ENCODE measurements at regions not wholly inside any gene's neighbourhood (a gene's known extent, or its start where the extent isn't known, plus 50 kb on each side); places are given as distances from the start of the nearest gene placed in this dataset.

GRCh38 chr3:31106204-31106603, 211.7 kb upstream of the GADL1 start:
- peaks cover 58% of the 10 kb centered on the region for H3K4me1 ChIP-seq (ENCODE audit: control insufficient read depth, extremely low read depth, insufficient read depth, low read length)
- DNase-seq (ENCODE audit: low read depth, low spot score) (peak; percentile 91), FAIRE-seq (peak; percentile 98)
- H3K4me3 ChIP-seq (ENCODE audit: control insufficient read depth in 2 of 3, extremely low read depth in 1 of 3, insufficient read depth in 2 of 3, low read depth in 1 of 3, low read length in 3 of 3) = peak overlapping the region in 2 of 3 experiments; percentile 3 to 24
- peak overlapping the region; percentile 63 for H2AFZ ChIP-seq (ENCODE audit: control insufficient read depth, low read length)
- dilution Hi-C loops (cut with MboI; ENCODE audit: extremely low pct_ligation_motif_present, low sequenced_read_pairs) = no loop called here
- H3K79me2 ChIP-seq (ENCODE audit: control insufficient read depth, insufficient read depth, low read length) = no peaks in the 10 kb centered on the region
- H3K9me3 ChIP-seq (ENCODE audit: control insufficient read depth, low read depth, low read length) = no peaks in the 10 kb centered on the region
- peak in 1 of 3 experiments; percentile 12 for TF ChIP-seq CTCF (optimal IDR thresholded peaks at IDR 0.05 in 1 of 3, IDR thresholded peaks at IDR 0.05 in 1 of 3, conservative IDR thresholded peaks at IDR 0.05 in 1 of 3; ENCODE audit: extremely low read depth in 1 of 3, insufficient read depth in 2 of 3, low read length in 3 of 3)
- TF ChIP-seq EZH2 (IDR thresholded peaks at IDR 0.05; ENCODE audit: low read length) = no peak
- H3K9me1 ChIP-seq (ENCODE audit: control insufficient read depth, extremely low read depth, insufficient read depth, low read length) = no peaks in the 10 kb centered on the region
- peak overlapping the region; percentile 81 for H3K4me2 ChIP-seq (ENCODE audit: control insufficient read depth, extremely low read depth, insufficient read depth, low read depth, low read length)
- H3K9ac ChIP-seq (ENCODE audit: control insufficient read depth, extremely low read depth, insufficient read depth, low read length) = no peak overlapping the region
- no peaks in the 10 kb centered on the region for H4K20me1 ChIP-seq (ENCODE audit: control insufficient read depth, extremely low read depth, insufficient read depth, low read length)
- peak overlapping the region; percentile 73 for H3K27ac ChIP-seq (ENCODE audit: control insufficient read depth, insufficient read depth, low read length)
- H3K36me3 ChIP-seq (ENCODE audit: control insufficient read depth in 2 of 2, extremely low read depth in 1 of 2, insufficient read depth in 2 of 2, low read length in 2 of 2) = no peaks in the 10 kb centered on the region
- no peaks in the 10 kb centered on the region for H3K27me3 ChIP-seq (ENCODE audit: control insufficient read depth, extremely low read depth, insufficient read depth, low read length)

DNA sequence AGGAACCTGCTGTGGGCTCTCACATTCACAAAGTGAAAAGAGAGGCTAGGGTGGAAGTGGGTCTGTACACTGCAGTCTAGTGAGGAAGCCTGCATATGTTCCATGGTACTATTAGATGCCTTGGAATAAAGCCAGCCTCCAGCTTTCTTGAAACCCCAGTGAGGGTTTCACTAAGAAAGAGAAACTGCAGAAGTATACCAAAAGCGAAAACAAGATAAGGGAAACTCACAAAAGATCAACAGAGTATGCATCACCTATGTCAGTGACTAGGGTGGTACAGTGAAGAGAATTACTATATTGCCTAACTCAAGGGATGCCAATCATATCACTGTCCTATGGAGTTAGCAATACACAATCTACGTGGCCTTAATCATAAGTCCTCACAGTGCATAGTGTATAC, 212.5 kb upstream of the GADL1 start:
- Histone ChIP-seq H3K27me3 (ENCODE audit: control insufficient read depth, extremely low read depth, insufficient read depth, low read length) (no peaks in the 10 kb centered on the region), H3K4me2 (ENCODE audit: control insufficient read depth, extremely low read depth, insufficient read depth, low read depth, low read length) (peak overlapping the region; percentile 81), H3K27ac (ENCODE audit: control insufficient read depth, insufficient read depth, low read length) (peak overlapping the region; percentile 73), H3K9me1 (ENCODE audit: control insufficient read depth, extremely low read depth, insufficient read depth, low read length) (no peaks in the 10 kb centered on the region), H2AFZ (ENCODE audit: control insufficient read depth, low read length) (no peak overlapping the region), H3K9ac (ENCODE audit: control insufficient read depth, extremely low read depth, insufficient read depth, low read length) (no peak overlapping the region), H3K36me3 (ENCODE audit: control insufficient read depth in 2 of 2, extremely low read depth in 1 of 2, insufficient read depth in 2 of 2, low read length in 2 of 2) (no peaks in the 10 kb centered on the region), H3K4me3 (ENCODE audit: control insufficient read depth in 2 of 3, extremely low read depth in 1 of 3, insufficient read depth in 2 of 3, low read depth in 1 of 3, low read length in 3 of 3) (no peak overlapping the region), H4K20me1 (ENCODE audit: control insufficient read depth, extremely low read depth, insufficient read depth, low read length) (no peaks in the 10 kb centered on the region), H3K9me3 (ENCODE audit: control insufficient read depth, low read depth, low read length) (no peaks in the 10 kb centered on the region), H3K4me1 (ENCODE audit: control insufficient read depth, extremely low read depth, insufficient read depth, low read length) (peaks cover 51% of the 10 kb centered on the region), H3K79me2 (ENCODE audit: control insufficient read depth, insufficient read depth, low read length) (no peaks in the 10 kb centered on the region)
- no peak for DNase-seq (ENCODE audit: low read depth, low spot score)
- dilution Hi-C loops (cut with MboI; ENCODE audit: extremely low pct_ligation_motif_present, low sequenced_read_pairs) = no loop called here
- TF ChIP-seq CTCF (optimal IDR thresholded peaks at IDR 0.05 in 1 of 3, IDR thresholded peaks at IDR 0.05 in 1 of 3, conservative IDR thresholded peaks at IDR 0.05 in 1 of 3; ENCODE audit: extremely low read depth in 1 of 3, insufficient read depth in 2 of 3, low read length in 3 of 3) (no peak), EZH2 (IDR thresholded peaks at IDR 0.05; ENCODE audit: low read length) (no peak)
- FAIRE-seq = peak; percentile 44

All from keratinocyte (primary cell).